IPS-18a (cell line): ENCODE measurements at regions not wholly inside any gene's neighbourhood (a gene's known extent, or its start where the extent isn't known, plus 50 kb on each side); places are given as distances from the start of the nearest gene placed in this dataset.

Source experiments
- H3K27ac ChIP-seq: one replicate; pipeline ENCODE4 v1.5.1; 2013; ENCODE audit warnings: low read length
- H3K27me3 ChIP-seq: one replicate; pipeline ENCODE4 v1.6.1; 2013; ENCODE audit warnings: mild to moderate bottlenecking, low read length; ENCODE audit not compliant: control insufficient read depth, insufficient read depth
- H3K36me3 ChIP-seq: one replicate; pipeline ENCODE4 v1.6.1; 2013; ENCODE audit warnings: low read depth, low read length; ENCODE audit not compliant: control insufficient read depth
- H3K4me1 ChIP-seq: one replicate; pipeline ENCODE4 v1.6.1; 2013; ENCODE audit warnings: low read depth, low read length; ENCODE audit not compliant: control insufficient read depth
- H3K4me3 ChIP-seq: one replicate; pipeline ENCODE4 v1.5.1; 2013; ENCODE audit warnings: low read length
- H3K9ac ChIP-seq: one replicate; pipeline ENCODE4 v1.6.1; 2013; ENCODE audit warnings: mild to moderate bottlenecking, low read length, moderate library complexity
- H3K9me3 ChIP-seq: one replicate; pipeline ENCODE4 v1.6.1; 2013; ENCODE audit warnings: low read depth, low read length; ENCODE audit not compliant: control insufficient read depth

GRCh38 chr10:108639010-108639409, 1284.3 kb downstream of the XPNPEP1 start:
- Histone ChIP-seq H3K9me3 (no peaks in the 10 kb centered on the region), H3K36me3 (no peaks in the 10 kb centered on the region), H3K27me3 (no peaks in the 10 kb centered on the region), H3K9ac (no peak overlapping the region), H3K4me3 (no peak overlapping the region), H3K4me1 (no peaks in the 10 kb centered on the region), H3K27ac (no peak overlapping the region)

- H3K36me3 ChIP-seq: no peaks in the 10 kb centered on the region
- H3K9ac ChIP-seq: no peak overlapping the region
- no peaks in the 10 kb centered on the region for H3K27me3 ChIP-seq
- H3K9me3 ChIP-seq: no peaks in the 10 kb centered on the region
- no peak overlapping the region for H3K27ac ChIP-seq
- H3K4me1 ChIP-seq: no peaks in the 10 kb centered on the region
- no peak overlapping the region for H3K4me3 ChIP-seq
These were observed 1285.1 kb downstream of the XPNPEP1 start for GRCh38 chr10:108638225-108638624.

- Histone ChIP-seq H3K4me1 (no peaks in the 10 kb centered on the region), H3K36me3 (no peaks in the 10 kb centered on the region), H3K9me3 (no peaks in the 10 kb centered on the region), H3K4me3 (no peak overlapping the region), H3K9ac (no peak overlapping the region), H3K27ac (no peak overlapping the region), H3K27me3 (no peaks in the 10 kb centered on the region)
These were observed 1290.3 kb downstream of the XPNPEP1 start for GRCh38 chr10:108633046-108633445.

- Histone ChIP-seq H3K9ac (no peak overlapping the region), H3K27ac (no peak overlapping the region), H3K4me3 (no peak overlapping the region), H3K36me3 (no peaks in the 10 kb centered on the region), H3K9me3 (no peaks in the 10 kb centered on the region), H3K27me3 (no peaks in the 10 kb centered on the region), H3K4me1 (no peaks in the 10 kb centered on the region)
These were observed 1291.2 kb downstream of the XPNPEP1 start for GRCh38 chr10:108632144-108632543.

- H3K36me3 ChIP-seq: no peaks in the 10 kb centered on the region
- H3K9me3 ChIP-seq: no peaks in the 10 kb centered on the region
- no peaks in the 10 kb centered on the region for H3K27me3 ChIP-seq
- no peak overlapping the region for H3K9ac ChIP-seq
- no peaks in the 10 kb centered on the region for H3K4me1 ChIP-seq
- H3K4me3 ChIP-seq: no peak overlapping the region
- no peak overlapping the region for H3K27ac ChIP-seq
These were observed 1292.0 kb downstream of the XPNPEP1 start for GRCh38 chr10:108631332-108631731.

- H3K27ac ChIP-seq: no peak overlapping the region
- H3K36me3 ChIP-seq: no peaks in the 10 kb centered on the region
- no peaks in the 10 kb centered on the region for H3K4me1 ChIP-seq
- no peak overlapping the region for H3K4me3 ChIP-seq
- H3K9me3 ChIP-seq: no peaks in the 10 kb centered on the region
- no peaks in the 10 kb centered on the region for H3K27me3 ChIP-seq
- no peak overlapping the region for H3K9ac ChIP-seq
These were observed 1293.5 kb downstream of the XPNPEP1 start for GRCh38 chr10:108629834-108630233.

GRCh38 chr10:108624052-108624451, 1299.3 kb downstream of the XPNPEP1 start:
- no peaks in the 10 kb centered on the region for H3K4me1 ChIP-seq
- H3K27ac ChIP-seq: no peak overlapping the region
- H3K9me3 ChIP-seq: no peaks in the 10 kb centered on the region
- H3K27me3 ChIP-seq: no peaks in the 10 kb centered on the region
- H3K4me3 ChIP-seq: no peak overlapping the region
- H3K36me3 ChIP-seq: no peaks in the 10 kb centered on the region
- H3K9ac ChIP-seq: no peak overlapping the region

GRCh38 chr10:108620821-108621534, 1302.3 kb downstream of the XPNPEP1 start:
- Histone ChIP-seq H3K27ac (no peak overlapping the region), H3K27me3 (no peaks in the 10 kb centered on the region), H3K9me3 (no peaks in the 10 kb centered on the region), H3K4me3 (no peak overlapping the region), H3K9ac (no peak overlapping the region), H3K36me3 (no peaks in the 10 kb centered on the region), H3K4me1 (no peaks in the 10 kb centered on the region)

GRCh38 chr10:108616559-108617285, 1306.6 kb downstream of the XPNPEP1 start:
- H3K4me1 ChIP-seq: no peaks in the 10 kb centered on the region
- H3K27me3 ChIP-seq: no peaks in the 10 kb centered on the region
- H3K9ac ChIP-seq: no peak overlapping the region
- H3K36me3 ChIP-seq: no peaks in the 10 kb centered on the region
- no peaks in the 10 kb centered on the region for H3K9me3 ChIP-seq
- no peak overlapping the region for H3K27ac ChIP-seq
- H3K4me3 ChIP-seq: no peak overlapping the region

- Histone ChIP-seq H3K4me3 (no peak overlapping the region), H3K27me3 (no peaks in the 10 kb centered on the region), H3K27ac (no peak overlapping the region), H3K4me1 (no peaks in the 10 kb centered on the region), H3K9me3 (no peaks in the 10 kb centered on the region), H3K36me3 (no peaks in the 10 kb centered on the region), H3K9ac (no peak overlapping the region)
These were observed 1307.6 kb downstream of the XPNPEP1 start for GRCh38 chr10:108615576-108616320.

- H3K27ac ChIP-seq: no peak overlapping the region
- no peak overlapping the region for H3K9ac ChIP-seq
- no peak overlapping the region for H3K4me3 ChIP-seq
- no peaks in the 10 kb centered on the region for H3K36me3 ChIP-seq
- H3K9me3 ChIP-seq: no peaks in the 10 kb centered on the region
- H3K27me3 ChIP-seq: no peaks in the 10 kb centered on the region
- no peaks in the 10 kb centered on the region for H3K4me1 ChIP-seq
These were observed 1310.8 kb downstream of the XPNPEP1 start for GRCh38 chr10:108612485-108612884.
